H1 (cell line): ENCODE measurements at regions not wholly inside any gene's neighbourhood (a gene's known extent, or its start where the extent isn't known, plus 50 kb on each side); places are given as distances from the start of the nearest gene placed in this dataset.

Experiments
- CBX5 ChIP-seq: fragments of 300-800, 300-1000 bp; sonication (generic); IDR thresholded peaks from 2 replicates; pipeline ENCODE4 v1.7.1; 2016; ENCODE audit warnings: antibody characterized with exemption, low read length, low read depth
- CBX8 ChIP-seq: fragments of 300-800, 300-1000 bp; sonication (generic); IDR thresholded peaks from 2 replicates; pipeline ENCODE4 v1.7.1; 2016; ENCODE audit warnings: low read depth, low read length, borderline replicate concordance
- EZH2 ChIP-seq: fragments of 200-600 bp; sonication (generic); IDR thresholded peaks from 2 replicates; pipeline ENCODE4 v1.7.1; 2012; ENCODE audit warnings: low read depth, mild to moderate bottlenecking, moderate library complexity, low read length, inconsistent platforms; ENCODE audit not compliant: severe bottlenecking
- JUN ChIP-seq: IDR thresholded peaks from 2 replicates; pipeline ENCODE4 v1.6.1; 2011; ENCODE audit warnings: low read depth, mild to moderate bottlenecking, improper control_type of control experiment, low read length
- POLR2AphosphoS5 ChIP-seq: IDR thresholded peaks from 2 replicates; pipeline ENCODE4 v1.6.1; 2011; ENCODE audit warnings: low read depth, low read length
- RFX5 ChIP-seq: IDR thresholded peaks from 2 replicates; pipeline ENCODE4 v1.6.1; 2011; ENCODE audit warnings: low read depth, low read length, improper control_type of control experiment, borderline replicate concordance
- RNF2 ChIP-seq: fragments of 200-900, 300-1000 bp; sonication (generic); IDR thresholded peaks from 2 replicates; pipeline ENCODE4 v1.7.1; 2016; ENCODE audit warnings: borderline replicate concordance, low read depth, mild to moderate bottlenecking, antibody characterized with exemption, low read length; ENCODE audit not compliant: poor library complexity, severe bottlenecking; ENCODE audit errors: missing control alignments
- SUZ12 ChIP-seq: fragments of 200-600 bp; sonication (generic); IDR thresholded peaks from 2 replicates; pipeline ENCODE4 v1.6.1; 2012; ENCODE audit warnings: mild to moderate bottlenecking, inconsistent platforms, low read length, moderate library complexity, mixed read lengths
- TAF7 ChIP-seq: optimal IDR thresholded peaks from 2 replicates; pipeline ENCODE3; 2011; ENCODE audit warnings: low read depth, mild to moderate bottlenecking, inconsistent platforms, low read length, moderate library complexity, borderline replicate concordance
- TF ChIP-seq, protein P1 (sequence below): IDR thresholded peaks from 2 replicates; pipeline ENCODE4 v1.6.1; 2012; ENCODE audit warnings: inconsistent platforms
- TF ChIP-seq, protein P2 (sequence below): IDR thresholded peaks from 2 replicates; pipeline ENCODE4 v1.6.1; 2012; ENCODE audit warnings: low read length, inconsistent platforms

DNA sequence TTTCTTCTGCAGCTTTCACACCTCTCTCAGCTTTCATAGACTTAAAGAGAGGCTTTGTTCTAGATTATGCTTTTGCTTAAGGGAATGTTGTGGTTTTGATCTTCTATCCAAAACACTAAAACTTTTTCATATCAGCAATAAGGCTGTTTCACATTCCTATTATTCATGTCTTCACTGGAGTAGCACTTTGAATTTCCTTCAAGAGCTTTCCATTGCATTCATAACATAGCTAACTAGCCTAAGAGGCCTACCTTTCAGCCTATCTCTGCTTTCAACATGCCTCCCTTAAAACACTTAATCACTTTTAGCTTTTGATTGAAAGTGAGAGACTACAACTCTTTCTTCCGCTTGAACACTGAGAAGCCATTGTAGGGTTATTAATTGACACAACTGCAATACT, 1117.0 kb upstream of the PHF14 start:
- TF ChIP-seq, protein P1, sequence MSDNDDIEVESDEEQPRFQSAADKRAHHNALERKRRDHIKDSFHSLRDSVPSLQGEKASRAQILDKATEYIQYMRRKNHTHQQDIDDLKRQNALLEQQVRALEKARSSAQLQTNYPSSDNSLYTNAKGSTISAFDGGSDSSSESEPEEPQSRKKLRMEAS: no peak
- TF ChIP-seq, protein P2, sequence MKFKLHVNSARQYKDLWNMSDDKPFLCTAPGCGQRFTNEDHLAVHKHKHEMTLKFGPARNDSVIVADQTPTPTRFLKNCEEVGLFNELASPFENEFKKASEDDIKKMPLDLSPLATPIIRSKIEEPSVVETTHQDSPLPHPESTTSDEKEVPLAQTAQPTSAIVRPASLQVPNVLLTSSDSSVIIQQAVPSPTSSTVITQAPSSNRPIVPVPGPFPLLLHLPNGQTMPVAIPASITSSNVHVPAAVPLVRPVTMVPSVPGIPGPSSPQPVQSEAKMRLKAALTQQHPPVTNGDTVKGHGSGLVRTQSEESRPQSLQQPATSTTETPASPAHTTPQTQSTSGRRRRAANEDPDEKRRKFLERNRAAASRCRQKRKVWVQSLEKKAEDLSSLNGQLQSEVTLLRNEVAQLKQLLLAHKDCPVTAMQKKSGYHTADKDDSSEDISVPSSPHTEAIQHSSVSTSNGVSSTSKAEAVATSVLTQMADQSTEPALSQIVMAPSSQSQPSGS: no peak
- no peak for TF ChIP-seq JUN
- no peak for TF ChIP-seq CBX8
- TF ChIP-seq RFX5: no peak
- TF ChIP-seq EZH2: no peak
- no peak for TF ChIP-seq SUZ12
- TF ChIP-seq TAF7: no peak
- TF ChIP-seq POLR2AphosphoS5: no peak
- TF ChIP-seq CBX5: no peak
- no peak for TF ChIP-seq RNF2
